Endothelial cell (in vitro differentiated cells): ENCODE measurements at regions not wholly inside any gene's neighbourhood (a gene's known extent, or its start where the extent isn't known, plus 50 kb on each side); places are given as distances from the start of the nearest gene placed in this dataset.
"Not testable (repeated sequence)": the region's sequence is repeated elsewhere in the genome, so short reads cannot be mapped to it uniquely, and the experiment has no call there.

Source experiments
- DNase-seq: peaks from one replicate; pipeline ENCODE4 v3.0.0; 2021; ENCODE audit warnings: low spot score
- H3K27ac Mint-ChIP-seq: one replicate; pipeline ENCODE4 v1.8.0; 2021; ENCODE audit warnings: mixed read lengths, inconsistent platforms; ENCODE audit not compliant: unreplicated experiment
- H3K27me3 Mint-ChIP-seq: one replicate; pipeline ENCODE4 v1.8.0; 2021; ENCODE audit warnings: mild to moderate bottlenecking, moderate library complexity, mixed read lengths, inconsistent platforms; ENCODE audit not compliant: unreplicated experiment
- H3K36me3 Mint-ChIP-seq: one replicate; pipeline ENCODE4 v1.8.0; 2021; ENCODE audit warnings: mild to moderate bottlenecking, low read depth, mixed read lengths, inconsistent platforms; ENCODE audit not compliant: unreplicated experiment
- H3K4me1 Mint-ChIP-seq: one replicate; pipeline ENCODE4 v1.8.0; 2021; ENCODE audit warnings: mild to moderate bottlenecking, mixed read lengths, inconsistent platforms; ENCODE audit not compliant: unreplicated experiment
- H3K4me3 Mint-ChIP-seq: one replicate; pipeline ENCODE4 v1.8.0; 2021; ENCODE audit warnings: mild to moderate bottlenecking, mixed read lengths, inconsistent platforms; ENCODE audit not compliant: unreplicated experiment
- H3K9me3 Mint-ChIP-seq: one replicate; pipeline ENCODE4 v1.8.0; 2021; ENCODE audit warnings: mixed read lengths, inconsistent platforms; ENCODE audit not compliant: unreplicated experiment
- CTCF ChIP-seq: fragments of 200-600 bp; sonication (generic); IDR thresholded peaks from one replicate; pipeline ENCODE4 v1.5.0; 2021; ENCODE audit warnings: antibody characterized with exemption; ENCODE audit not compliant: unreplicated experiment

GRCh38 chr1:65632235-65632634, 160.5 kb upstream of the PDE4B start:
- TF ChIP-seq CTCF, result no peak
- no peaks in the 10 kb centered on the region for H3K36me3 Mint-ChIP-seq
- DNase-seq, result no peak
- no peaks in the 10 kb centered on the region for H3K9me3 Mint-ChIP-seq
- peaks cover 15% of the 10 kb centered on the region for H3K4me1 Mint-ChIP-seq
- H3K4me3 Mint-ChIP-seq, result no peak overlapping the region
- no peaks in the 10 kb centered on the region for H3K27me3 Mint-ChIP-seq
- H3K27ac Mint-ChIP-seq, result no peak overlapping the region

GRCh38 chr1:65640046-65640445, 152.6 kb upstream of the PDE4B start:
- Mint-ChIP-seq H3K27ac (no peak overlapping the region), H3K27me3 (peaks cover 4% of the 10 kb centered on the region), H3K36me3 (no peaks in the 10 kb centered on the region), H3K4me1 (no peaks in the 10 kb centered on the region), H3K4me3 (no peak overlapping the region), H3K9me3 (no peaks in the 10 kb centered on the region)
- no peak for DNase-seq
- no peak for TF ChIP-seq CTCF

- not testable (repeated sequence) for H3K9me3 Mint-ChIP-seq, H3K4me1 Mint-ChIP-seq, H3K27me3 Mint-ChIP-seq, H3K27ac Mint-ChIP-seq, H3K4me3 Mint-ChIP-seq, DNase-seq
- peaks cover 16% of the 10 kb centered on the region for H3K36me3 Mint-ChIP-seq
Measured at GRCh38 chr1:65649185-65649584, 143.5 kb upstream of the PDE4B start.

GRCh38 chr1:65650682-65651081, 142.0 kb upstream of the PDE4B start:
- H3K27ac Mint-ChIP-seq, result no peak overlapping the region
- H3K9me3 Mint-ChIP-seq, result peaks cover 10% of the 10 kb centered on the region
- no peak for DNase-seq
- no peak for TF ChIP-seq CTCF
- H3K4me3 Mint-ChIP-seq, result no peak overlapping the region
- H3K27me3 Mint-ChIP-seq, result peaks cover 4% of the 10 kb centered on the region
- H3K36me3 Mint-ChIP-seq, result peaks cover 16% of the 10 kb centered on the region
- no peaks in the 10 kb centered on the region for H3K4me1 Mint-ChIP-seq

GRCh38 chr1:65654526-65654925, 138.2 kb upstream of the PDE4B start:
- not testable (repeated sequence) for H3K36me3 Mint-ChIP-seq, H3K27ac Mint-ChIP-seq, H3K4me3 Mint-ChIP-seq, H3K27me3 Mint-ChIP-seq, H3K4me1 Mint-ChIP-seq, H3K9me3 Mint-ChIP-seq, DNase-seq

- H3K4me1 Mint-ChIP-seq, H3K4me3 Mint-ChIP-seq, H3K36me3 Mint-ChIP-seq, DNase-seq, H3K27me3 Mint-ChIP-seq, H3K9me3 Mint-ChIP-seq, H3K27ac Mint-ChIP-seq: not testable (repeated sequence)
Measured at GRCh38 chr1:65657609-65658008, 135.1 kb upstream of the PDE4B start.

- Mint-ChIP-seq H3K27me3 (no peaks in the 10 kb centered on the region), H3K9me3 (no peaks in the 10 kb centered on the region), H3K27ac (no peak overlapping the region), H3K36me3 (no peaks in the 10 kb centered on the region), H3K4me1 (no peaks in the 10 kb centered on the region), H3K4me3 (no peak overlapping the region)
- DNase-seq, result no peak
- TF ChIP-seq CTCF, result no peak
Measured at GRCh38 chr1:65658122-65658521, 134.6 kb upstream of the PDE4B start.
